Fibroblast of skin of right quadriceps (primary cell): ENCODE measurements at regions not wholly inside any gene's neighbourhood (a gene's known extent, or its start where the extent isn't known, plus 50 kb on each side); places are given as distances from the start of the nearest gene placed in this dataset.
"Not testable (repeated sequence)": the region's sequence is repeated elsewhere in the genome, so short reads cannot be mapped to it uniquely, and the experiment has no call there.

ENCODE experiments used
- DNase-seq: peaks from one replicate; pipeline ENCODE4 v3.0.0-alpha.2; 2013

GRCh38 chr21:35590284-35590683, 470.0 kb downstream of the SETD4 start:
- not testable (repeated sequence) for DNase-seq

- DNase-seq = no peak
Observed at GRCh38 chr21:35587841-35588380, 472.4 kb downstream of the SETD4 start.

- DNase-seq = no peak
Observed at GRCh38 chr21:35586305-35586704, 474.0 kb downstream of the SETD4 start.

GRCh38 chr21:35585878-35586277, 474.4 kb downstream of the SETD4 start:
- DNase-seq = peak; percentile 56

- peak; percentile 27 for DNase-seq
Observed at GRCh38 chr21:35585155-35585554, 475.2 kb downstream of the SETD4 start.

GRCh38 chr21:35583566-35584216, 476.6 kb downstream of the SETD4 start:
- DNase-seq = peak; percentile 29

GRCh38 chr21:35582731-35583130, 477.6 kb downstream of the SETD4 start:
- no peak for DNase-seq

GRCh38 chr21:35581640-35582039, 478.7 kb downstream of the SETD4 start:
- DNase-seq = no peak

- peak; percentile 17 for DNase-seq
Observed at GRCh38 chr21:35579520-35580293, 480.6 kb downstream of the SETD4 start.

GRCh38 chr21:35578831-35579471, 481.4 kb downstream of the SETD4 start:
- peak; percentile 25 for DNase-seq

GRCh38 chr21:35578347-35578782, 482.0 kb downstream of the SETD4 start:
- peak; percentile 93 for DNase-seq

- peak; percentile 93 for DNase-seq
Observed at GRCh38 chr21:35575280-35575915, 484.9 kb downstream of the SETD4 start.

- DNase-seq = peak; percentile 34
Observed at GRCh38 chr21:35573472-35574374, 486.6 kb downstream of the SETD4 start.

- DNase-seq = no peak
Observed at GRCh38 chr21:35571910-35572309, 488.4 kb downstream of the SETD4 start.

GRCh38 chr21:35568643-35569042, 491.7 kb downstream of the SETD4 start:
- no peak for DNase-seq

GRCh38 chr21:35566874-35567273, 493.5 kb downstream of the SETD4 start:
- no peak for DNase-seq

GRCh38 chr21:35565204-35565611, 495.1 kb downstream of the SETD4 start:
- DNase-seq = peak; percentile 90

GRCh38 chr21:35563885-35564451, 496.4 kb downstream of the SETD4 start:
- peak; percentile 100 for DNase-seq

GRCh38 chr21:35562876-35563275, 497.4 kb downstream of the SETD4 start:
- peak; percentile 22 for DNase-seq

- DNase-seq = no peak
Observed at GRCh38 chr21:35561116-35561515, 499.2 kb downstream of the SETD4 start.

GRCh38 chr21:35559829-35560225, 500.5 kb downstream of the SETD4 start:
- DNase-seq = peak; percentile 72
